ENCODE measurements at regions not wholly inside any gene's neighbourhood (a gene's known extent, or its start where the extent isn't known, plus 50 kb on each side); places are given as distances from the start of the nearest gene placed in this dataset.
"Not testable (repeated sequence)": the region's sequence is repeated elsewhere in the genome, so short reads cannot be mapped to it uniquely, and the experiment has no call there.

DNA sequence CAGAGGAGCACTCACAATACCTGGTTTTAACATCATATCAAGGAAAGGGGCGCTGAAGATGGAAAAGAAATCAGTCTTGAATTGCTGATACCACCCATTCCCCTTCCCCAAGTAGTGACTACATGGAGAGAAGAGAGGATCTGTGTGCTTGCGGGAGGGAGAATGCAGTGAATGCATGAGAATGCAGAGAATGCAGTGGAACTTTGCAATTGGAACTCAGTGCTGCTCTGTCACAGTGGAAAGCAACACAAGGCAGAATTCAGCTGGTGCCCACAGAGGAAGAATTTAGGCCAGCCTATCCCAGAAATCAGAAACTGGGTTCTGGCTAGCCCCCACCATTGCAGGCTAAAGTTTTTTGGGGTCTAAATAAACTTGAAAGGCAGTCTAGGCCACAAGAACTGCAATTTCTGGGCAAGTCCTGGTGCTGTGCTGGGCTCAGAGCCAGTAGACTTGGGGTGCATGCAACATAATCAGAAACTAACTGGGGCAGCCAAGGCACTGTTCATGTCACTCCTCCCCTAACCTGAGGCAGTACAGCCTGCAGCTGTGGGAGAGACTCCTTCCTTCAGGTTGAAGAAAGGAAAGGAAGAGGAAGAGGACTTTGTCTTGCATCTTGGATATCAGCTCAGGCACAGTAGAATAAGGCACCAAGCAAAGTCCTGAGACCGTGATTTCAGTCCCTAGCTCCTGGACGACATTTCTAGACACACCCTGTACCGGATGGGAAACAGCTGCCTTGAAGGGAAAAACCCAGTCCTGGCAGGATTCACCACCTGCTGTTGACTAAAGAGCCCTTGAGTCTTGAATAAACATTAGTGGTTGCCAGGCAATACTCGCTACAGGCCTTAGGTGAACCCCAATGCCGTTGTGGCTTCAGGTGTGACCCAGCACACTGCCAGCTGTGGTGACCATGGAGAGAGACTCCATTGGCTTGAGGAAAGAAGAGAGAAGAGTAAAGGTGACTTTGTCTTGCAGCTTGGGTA, 329.3 kb downstream of the TBL1XR1 start:
- DNase-seq = no peak

DNA sequence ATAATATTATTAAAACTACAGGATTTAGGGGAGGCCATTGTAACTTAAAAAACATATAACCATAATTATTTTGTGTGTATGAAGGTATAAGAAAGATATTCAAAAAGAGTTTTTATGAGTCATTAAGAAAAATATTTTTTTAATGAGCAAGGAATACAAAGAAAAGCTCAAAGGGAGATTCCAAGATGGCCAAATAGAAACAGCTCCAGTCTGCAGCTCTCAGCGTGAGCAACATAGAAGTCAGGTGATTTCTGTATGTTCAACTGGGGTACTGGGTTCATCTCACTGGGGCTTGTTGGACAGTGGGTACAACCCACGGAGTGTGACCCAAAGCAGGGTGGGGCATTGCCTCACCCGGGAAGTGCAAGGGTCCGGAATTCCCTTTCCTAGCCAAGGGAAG, 336.1 kb downstream of the TBL1XR1 start:
- DNase-seq = no peak

DNA sequence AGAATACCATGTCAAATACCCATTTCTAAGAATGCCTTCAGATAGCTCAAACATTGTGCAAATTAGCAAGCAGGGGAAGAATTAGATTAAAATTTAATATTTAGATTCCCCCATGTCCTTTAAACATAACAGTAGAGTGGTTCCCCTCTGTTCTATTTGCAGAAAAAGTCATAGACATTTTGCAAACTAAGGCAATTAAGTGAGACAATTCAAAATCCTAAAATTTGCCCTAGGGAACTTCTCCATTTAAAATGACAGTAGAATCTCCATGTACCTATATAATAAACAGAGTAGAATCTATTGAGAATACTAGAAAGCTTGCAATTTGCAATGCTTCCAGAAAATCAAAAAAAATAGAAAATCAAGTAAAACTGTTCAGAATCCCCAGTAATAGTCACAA, 340.6 kb downstream of the TBL1XR1 start:
- DNase-seq = no peak

DNA sequence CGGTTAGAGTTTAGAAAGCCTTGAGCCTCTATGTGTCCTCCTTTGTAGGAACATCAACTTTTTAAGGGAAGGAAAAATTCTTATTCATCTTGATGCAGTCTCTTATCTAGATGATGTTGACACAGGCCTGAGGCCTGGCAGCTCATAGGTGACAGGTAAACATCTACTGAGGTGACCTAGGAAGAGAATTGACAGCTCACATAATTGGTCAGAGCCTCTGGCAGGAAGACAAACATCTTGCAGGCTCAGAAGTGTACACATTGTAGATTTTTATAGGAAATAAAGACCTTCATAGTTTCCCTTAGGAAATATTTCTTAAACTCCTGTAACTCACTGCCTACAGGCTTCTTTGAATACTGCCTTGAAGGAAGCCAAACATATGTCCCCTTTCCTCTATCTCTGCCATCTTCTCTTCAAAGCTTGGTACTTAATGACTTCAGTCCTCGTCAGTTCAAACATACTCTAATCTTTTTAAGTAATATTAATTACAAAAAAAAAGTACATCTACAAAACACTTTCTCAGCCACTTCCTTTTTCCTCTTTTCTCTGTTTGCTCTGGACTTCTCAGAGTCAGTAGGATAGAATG, 341.3 kb downstream of the TBL1XR1 start:
- no peak for DNase-seq

DNA sequence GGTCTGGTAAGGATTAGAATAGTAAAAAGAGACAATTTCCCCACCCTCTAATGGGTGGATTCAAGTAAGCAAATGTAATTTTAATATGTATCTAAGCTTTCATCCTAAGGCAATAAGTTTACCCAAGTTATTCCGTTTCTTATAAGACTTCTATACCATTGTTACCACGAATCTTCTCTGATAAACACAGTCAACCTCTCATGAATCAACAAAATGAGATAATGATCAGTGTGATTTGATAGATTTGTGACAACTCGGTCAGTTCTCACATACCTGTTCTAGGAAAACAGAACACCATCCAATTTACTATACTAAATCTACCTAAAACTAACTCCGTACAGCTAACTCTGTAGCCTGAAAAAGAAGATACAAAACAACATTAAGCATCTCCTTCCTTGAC, 342.1 kb downstream of the TBL1XR1 start:
- DNase-seq = no peak

DNA sequence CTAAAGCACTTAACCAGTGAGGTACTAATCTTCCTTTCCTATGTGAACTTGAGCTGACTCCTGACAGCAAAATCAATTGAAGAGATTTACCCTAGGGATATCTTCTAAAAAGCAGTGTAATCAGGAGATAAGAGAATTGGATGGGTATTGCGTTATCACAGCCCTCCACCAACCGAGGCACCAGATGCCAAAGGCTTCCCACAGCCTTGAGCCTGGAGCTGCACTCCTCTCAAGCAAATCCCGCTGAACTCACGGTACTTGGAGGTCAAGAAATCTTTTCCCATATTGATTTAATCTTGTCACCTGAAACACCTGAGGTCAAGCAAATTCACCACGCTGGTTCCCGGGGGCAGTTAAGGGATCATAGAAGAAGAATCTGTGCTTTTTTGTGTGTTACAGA, 346.8 kb downstream of the TBL1XR1 start:
- DNase-seq = no peak

DNA sequence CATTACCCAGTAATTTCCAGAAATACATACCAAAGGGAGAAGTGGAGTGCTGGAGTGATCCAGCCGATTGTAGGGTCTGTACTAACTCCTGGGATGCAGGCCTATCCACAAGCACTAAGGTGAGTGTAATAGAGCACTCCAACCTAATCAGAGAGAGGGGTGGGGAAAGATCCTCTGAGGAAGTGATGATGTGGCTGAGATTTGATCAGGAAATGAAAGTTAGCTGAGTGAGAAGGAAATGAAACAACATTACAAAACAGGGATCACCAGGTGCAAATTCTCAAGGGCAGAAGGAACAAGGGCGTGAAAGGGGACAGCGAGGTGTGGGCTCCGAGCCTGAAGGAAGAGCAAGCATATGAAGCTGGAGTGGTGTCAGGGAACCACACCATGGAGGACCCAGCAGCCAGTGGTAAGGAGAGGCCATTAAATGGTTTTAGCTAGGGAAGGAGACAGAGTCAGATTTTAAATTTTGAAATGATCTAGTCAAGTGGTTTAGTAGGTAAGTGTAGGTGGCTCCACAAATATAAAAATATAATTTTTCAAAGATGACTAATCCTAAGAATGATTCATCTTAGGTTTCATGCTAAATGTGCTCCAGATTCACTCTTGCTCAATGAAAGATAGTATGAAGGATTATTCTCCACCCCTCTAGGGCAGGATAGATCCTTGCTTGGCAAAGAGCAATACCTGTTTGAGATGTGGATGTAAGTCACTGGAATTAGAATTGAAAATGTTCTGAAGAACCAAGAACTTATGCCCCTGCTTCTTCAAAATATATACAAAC, 348.7 kb downstream of the TBL1XR1 start:
- no peak for DNase-seq

DNA sequence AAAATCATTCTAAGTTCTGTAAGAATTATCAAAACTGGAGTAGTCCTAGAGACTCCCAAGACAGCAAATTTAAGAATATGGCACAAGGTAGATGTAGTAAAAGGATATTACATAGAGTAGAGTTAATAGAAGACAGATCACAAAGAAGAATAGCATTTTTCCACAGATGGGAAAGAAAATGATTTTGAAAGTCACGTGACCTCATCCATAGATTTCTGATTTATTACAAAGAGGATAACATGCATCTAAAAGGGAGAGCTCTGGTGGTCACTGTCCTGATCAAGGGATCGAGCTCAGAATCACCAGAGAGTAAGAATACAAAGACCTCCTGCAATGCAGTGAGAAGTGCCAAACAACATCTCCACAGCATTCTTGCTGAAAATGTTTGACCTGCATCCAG, 354.4 kb downstream of the TBL1XR1 start:
- no peak for DNase-seq

DNA sequence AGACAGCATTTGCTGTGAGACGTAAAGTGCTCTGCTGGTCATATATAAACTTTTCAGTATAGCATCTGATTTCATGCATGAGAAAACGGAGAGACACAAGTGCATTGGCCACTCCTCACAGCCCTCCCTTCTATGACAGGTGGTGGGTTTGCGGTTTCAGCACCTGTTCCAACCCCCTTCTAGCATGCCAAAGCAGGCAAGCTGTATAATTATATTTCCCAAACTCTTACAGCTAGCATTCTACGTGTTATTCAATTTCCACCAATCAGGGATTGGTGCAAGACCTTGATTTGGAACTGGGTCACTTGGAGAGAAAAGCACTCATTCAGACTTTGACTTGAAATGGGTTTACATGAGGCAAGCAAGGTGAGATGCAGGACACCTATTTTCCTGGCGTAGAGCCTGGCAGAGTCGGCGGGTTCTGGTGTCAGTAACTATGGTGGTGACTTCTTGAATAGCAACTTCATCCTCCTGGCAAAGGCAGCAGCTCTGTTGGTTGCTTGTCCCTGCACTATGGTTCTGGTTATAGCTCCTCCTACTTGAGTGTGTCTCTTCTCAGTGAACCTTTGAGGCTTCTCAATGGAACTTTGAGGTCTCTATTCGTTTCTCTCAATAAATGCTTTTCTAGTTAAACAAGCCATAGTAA, 356.5 kb downstream of the TBL1XR1 start:
- no peak for DNase-seq

DNA sequence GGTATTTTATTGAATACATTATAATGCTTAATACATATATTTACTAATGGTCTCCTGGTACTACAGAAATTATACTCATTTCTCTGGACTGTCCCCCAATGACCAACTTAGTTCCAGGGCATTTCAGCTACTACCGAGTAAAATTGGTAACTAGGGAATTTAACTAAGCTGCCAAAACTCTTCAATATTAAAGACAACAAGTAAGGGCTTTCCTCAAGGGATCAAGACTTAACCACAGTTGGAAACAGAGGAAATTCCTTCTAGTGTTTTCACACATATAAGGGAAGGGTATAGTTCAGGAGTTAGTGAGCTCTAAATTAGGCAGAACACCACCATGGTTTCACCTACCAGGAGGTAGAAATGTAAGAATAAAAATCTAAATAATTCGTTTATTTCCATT, 357.4 kb downstream of the TBL1XR1 start:
- no peak for DNase-seq

DNA sequence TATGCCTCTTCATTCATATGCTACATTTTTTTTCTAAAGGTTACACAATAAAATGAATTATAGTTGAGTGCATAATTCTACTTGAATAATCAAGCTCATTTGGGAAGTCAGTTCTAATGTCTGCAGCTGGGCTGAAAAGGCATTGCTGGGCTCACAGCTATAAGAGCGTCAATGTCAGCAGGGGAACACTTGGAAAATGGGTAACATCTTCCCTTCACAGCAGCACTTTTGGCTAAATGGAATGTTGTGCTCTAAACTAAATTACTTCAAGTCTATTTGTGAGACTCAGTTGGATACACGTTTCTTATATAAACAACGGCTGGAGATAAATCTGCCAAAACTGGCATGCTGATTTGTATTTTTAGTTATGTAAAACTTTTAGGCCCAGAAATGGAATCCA, 357.8 kb downstream of the TBL1XR1 start:
- DNase-seq = no peak

DNA sequence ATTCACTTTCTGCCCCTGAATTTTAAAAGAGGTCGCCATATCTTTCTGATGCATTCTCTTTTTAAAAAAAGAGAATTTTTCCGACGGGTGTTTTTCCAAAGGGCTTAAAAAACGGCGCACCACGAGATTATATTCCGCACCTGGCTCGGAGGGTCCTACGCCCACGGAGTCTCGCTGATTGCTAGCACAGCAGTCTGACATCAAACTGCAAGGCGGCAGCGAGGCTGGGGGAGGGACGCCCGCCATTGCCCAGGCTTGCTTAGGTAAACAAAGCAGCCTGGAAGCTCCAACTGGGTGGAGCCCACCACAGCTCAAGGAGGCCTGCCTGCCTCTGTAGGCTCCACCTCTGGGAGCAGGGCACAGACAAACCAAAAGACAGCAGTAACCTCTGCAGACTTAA, 370.0 kb downstream of the TBL1XR1 start:
- not testable (repeated sequence) for DNase-seq

DNA sequence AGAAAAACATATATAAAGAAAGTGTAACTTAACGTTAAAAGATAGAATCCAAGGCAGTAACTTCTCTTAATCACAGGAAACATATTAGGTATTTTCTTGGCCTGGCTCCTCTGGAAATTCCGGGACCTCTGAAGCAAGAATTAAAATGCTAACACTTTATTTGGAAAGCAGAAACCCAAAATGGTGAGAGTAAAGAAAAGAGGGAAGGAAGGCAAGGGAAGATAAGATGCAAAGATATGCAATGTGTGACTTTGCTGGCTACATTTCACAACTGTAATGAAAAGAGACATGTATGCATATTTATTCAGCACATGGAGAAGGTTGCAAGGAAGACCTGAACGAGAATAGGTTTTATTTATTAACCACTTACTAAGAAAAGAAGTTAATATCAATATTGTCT, 372.5 kb downstream of the TBL1XR1 start:
- DNase-seq = no peak

DNA sequence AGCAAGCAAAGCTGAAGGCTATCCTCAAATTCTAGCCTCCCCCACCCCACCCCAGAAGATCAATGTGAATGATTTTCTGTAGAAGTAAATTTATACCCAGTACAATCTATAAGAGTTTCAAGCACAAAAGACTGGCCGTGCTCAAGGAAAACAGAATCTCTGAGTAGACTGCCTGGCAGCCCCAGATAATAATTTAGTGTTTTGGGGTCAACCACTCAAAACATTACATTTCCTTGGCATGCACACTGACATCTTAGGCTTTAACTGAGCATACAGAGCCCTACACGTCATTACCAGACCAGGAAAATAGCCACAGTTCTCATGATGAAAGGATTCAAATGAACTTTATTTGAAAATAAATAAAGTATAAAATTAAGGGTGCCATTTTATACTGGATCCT, 376.5 kb downstream of the TBL1XR1 start:
- DNase-seq = no peak

DNA sequence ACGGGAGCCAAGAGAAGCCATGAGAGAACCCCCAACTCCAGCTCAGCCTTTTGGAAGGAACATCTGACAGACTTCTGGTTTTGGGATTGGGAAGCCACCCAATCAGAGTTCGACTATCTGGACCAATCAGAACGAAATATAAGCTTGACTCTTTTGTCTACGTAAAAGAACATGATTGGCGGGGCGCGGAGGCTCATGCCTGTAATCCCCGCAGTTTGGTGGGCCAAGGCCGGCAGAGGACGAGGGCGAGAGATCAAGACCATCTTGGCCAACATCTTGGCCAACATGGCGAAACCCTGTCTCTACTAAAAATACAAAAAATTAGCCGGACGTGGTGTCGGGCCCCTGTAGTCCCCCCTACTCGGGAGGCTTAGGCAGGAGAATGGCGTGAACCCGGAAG, 380.3 kb downstream of the TBL1XR1 start:
- DNase-seq = no peak

DNA sequence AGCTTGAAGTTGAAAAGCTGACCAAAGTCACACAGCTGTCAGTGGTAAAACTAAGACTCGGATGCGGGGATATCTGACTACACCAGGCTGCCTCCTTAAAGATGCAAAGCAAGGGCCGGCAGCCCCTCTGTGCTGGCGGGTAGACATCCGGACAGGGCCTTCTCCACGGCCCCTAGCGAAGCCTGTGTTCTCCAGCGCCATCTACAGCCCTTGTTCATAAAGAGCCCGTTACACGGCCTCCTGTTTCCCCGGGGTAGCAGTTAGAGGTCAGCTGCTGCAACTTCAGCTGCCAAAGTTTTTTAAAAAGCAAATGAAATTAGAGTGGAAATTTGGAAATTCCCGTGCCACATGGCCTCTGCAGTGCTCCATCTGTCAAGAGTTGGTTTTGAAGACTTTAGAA, 383.0 kb downstream of the TBL1XR1 start:
- DNase-seq = no peak

DNA sequence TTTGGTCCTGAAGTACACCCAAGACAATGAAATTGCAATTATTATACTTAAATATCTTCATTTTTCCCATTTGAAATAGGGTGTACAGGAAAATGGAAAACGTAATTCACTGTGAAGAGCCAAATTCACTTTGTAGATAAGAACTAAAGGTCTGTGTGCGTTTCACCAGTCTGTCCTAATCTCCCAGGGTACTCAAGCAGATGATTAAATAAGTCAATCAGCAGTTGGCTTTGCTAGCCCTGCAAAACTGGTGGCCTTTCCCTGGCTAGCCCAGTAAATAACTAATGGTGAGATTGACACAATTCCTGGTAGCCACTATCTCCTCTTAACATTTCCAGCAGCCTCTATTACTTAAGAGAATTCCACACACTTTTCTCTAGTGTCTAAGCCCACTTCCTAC, 389.3 kb downstream of the TBL1XR1 start:
- DNase-seq = no peak

DNA sequence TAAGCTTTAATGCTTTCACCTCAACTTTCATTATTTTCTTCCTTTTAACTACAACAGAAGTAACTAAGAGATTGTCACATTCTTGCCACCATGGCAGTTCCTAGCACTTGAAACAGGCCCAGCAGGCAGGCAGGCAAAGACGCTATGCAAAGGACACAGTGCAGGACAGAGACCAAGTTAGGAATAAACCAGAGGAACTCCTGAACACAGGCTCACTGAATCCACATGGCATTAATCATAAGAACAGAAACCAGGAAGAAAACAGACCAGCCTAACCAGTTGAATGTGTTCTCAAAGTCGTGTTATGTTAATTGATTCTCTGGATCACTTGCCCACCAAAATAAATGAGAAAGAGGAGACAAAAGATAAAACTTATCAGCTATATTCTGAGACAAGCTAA, 397.6 kb downstream of the TBL1XR1 start:
- DNase-seq = no peak

DNA sequence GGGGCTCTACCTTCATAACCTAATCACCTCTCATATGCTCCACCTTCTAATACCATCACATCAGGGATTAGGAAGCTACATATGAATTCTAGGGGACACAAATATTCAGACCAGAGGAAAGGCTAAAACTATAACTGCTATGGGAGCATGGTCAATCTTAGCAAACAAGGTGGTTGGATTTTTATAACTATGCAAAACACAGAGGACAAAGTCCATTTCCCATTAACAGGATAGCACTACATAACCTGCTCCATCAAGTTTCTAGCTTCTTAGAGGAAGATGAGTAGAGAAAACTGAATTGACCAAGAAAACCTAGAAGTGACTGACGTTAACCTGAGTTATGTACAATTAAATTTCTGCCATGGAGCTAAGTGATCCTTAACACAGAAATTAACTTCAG, 398.6 kb downstream of the TBL1XR1 start:
- no peak for DNase-seq

DNA sequence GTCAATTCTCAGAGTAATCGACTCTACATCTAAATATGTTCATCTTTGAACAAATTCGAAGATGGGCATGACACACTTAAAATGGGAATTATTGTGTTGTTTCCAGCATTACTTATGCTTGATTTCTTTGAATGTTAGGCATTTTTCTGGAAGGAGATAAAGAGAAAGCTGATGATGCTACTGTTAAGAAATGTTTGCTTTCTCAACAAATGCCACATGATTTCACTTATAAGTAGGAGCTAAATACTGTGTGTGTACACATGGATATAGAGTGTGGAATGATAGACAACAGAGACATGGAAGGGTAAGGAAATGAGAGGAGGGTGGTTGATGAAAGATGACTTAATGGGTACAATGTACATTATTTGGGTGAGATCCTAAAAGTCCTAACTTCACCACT, 400.9 kb downstream of the TBL1XR1 start:
- no peak for DNase-seq

DNA sequence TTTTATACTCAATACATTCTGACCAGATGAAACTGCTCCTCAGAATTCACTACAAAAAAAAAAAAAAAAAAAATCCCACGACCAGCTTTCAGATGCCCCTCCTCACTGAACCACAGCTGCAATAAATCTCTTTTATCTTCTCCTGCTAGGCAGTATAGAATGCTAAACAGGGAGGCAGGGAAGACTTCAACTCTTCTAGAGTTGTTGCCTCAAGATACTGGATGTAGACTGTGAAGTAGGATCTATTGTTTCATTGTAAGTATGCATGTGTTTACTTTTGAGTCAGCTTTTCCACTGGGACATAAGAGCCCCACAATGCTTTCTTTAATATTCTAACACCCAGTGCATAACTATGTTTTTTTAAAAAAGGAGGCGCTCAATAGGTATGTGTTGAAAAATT, 401.4 kb downstream of the TBL1XR1 start:
- no peak for DNase-seq

DNA sequence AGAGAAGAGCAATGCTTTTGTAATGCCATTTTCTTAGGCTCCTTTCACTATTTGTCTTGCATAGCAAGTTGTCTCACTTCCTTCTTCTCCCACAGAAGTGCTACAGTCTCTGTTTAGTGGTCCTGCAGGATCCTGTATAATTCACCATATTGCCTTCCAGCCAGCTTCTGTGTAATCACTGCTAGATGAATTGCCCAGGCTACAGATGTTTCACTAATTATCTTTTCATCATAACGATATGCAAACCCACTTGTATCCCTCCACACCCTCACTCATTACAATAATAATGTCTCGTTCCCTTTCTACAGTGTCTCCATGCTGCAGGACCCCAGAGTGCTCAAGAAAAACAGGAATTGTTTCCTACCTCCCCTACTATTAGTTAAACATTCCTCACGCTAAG, 402.9 kb downstream of the TBL1XR1 start:
- no peak for DNase-seq

DNA sequence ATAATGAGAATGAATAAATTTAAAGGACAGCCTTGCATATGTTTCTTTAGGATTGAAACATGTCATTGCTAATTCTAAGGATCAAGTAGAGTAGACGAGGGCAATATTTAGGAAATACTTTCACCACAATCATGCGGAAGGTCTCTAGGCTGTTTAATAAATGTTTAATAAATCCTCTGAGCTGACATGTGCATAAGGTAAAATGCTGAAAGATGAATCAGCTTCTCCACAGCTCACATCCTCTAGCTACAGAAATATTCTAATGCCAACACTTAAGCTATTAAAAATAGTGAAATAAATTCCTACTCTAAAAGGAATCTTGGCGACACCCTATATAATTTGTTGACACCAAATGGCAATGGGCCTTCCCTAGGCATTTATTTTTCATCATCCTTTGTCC, 407.3 kb downstream of the TBL1XR1 start:
- DNase-seq = no peak
